Osteoblast (primary cell): ENCODE measurements at regions not wholly inside any gene's neighbourhood (a gene's known extent, or its start where the extent isn't known, plus 50 kb on each side); places are given as distances from the start of the nearest gene placed in this dataset.

Experiments used
- DNase-seq: peaks from one replicate; pipeline ENCODE4 v3.0.0; 2011; ENCODE audit warnings: low spot score, mixed read lengths; ENCODE audit not compliant: insufficient read length; ENCODE audit errors: missing footprints
- H2AFZ ChIP-seq: 2 replicates; pipeline ENCODE4 v1.6.0; 2011; ENCODE audit warnings: mild to moderate bottlenecking, low read length
- H3K27ac ChIP-seq: 2 replicates; pipeline ENCODE4 v1.5.1; 2011; ENCODE audit warnings: mild to moderate bottlenecking, low read depth, low read length, moderate library complexity
- H3K27me3 ChIP-seq: 2 replicates; pipeline ENCODE4 v1.6.0; 2012; ENCODE audit warnings: mild to moderate bottlenecking, control low read depth, inconsistent platforms, low read length, moderate library complexity; ENCODE audit not compliant: insufficient read depth
- H3K36me3 ChIP-seq: 2 replicates; pipeline ENCODE4 v1.5.1; 2011; ENCODE audit warnings: mild to moderate bottlenecking, low read length, control low read depth, moderate library complexity; ENCODE audit not compliant: insufficient read depth
- H3K4me1 ChIP-seq: 2 replicates; pipeline ENCODE4 v1.5.1; 2011; ENCODE audit warnings: mild to moderate bottlenecking, low read length, control low read depth, moderate library complexity; ENCODE audit not compliant: insufficient read depth
- H3K4me2 ChIP-seq: 2 replicates; pipeline ENCODE4 v1.6.0; 2011; ENCODE audit warnings: mild to moderate bottlenecking, low read length; ENCODE audit not compliant: insufficient read depth
- H3K4me3 ChIP-seq: fragments of 200-600 bp; sonication (generic); 3 replicates; pipeline ENCODE4 v1.5.1; 2012; ENCODE audit warnings: mild to moderate bottlenecking, low read length, inconsistent platforms; ENCODE audit not compliant: insufficient read depth
- H3K79me2 ChIP-seq: 2 replicates; pipeline ENCODE4 v1.6.0; 2012; ENCODE audit warnings: mild to moderate bottlenecking, low read length, control low read depth, inconsistent platforms; ENCODE audit not compliant: insufficient read depth
- H3K9me3 ChIP-seq: 2 replicates; pipeline ENCODE4 v1.5.1; 2011; ENCODE audit warnings: low read depth, low read length, control low read depth
- H4K20me1 ChIP-seq: 2 replicates; pipeline ENCODE4 v1.6.0; 2012; ENCODE audit warnings: mild to moderate bottlenecking, low read length, control low read depth; ENCODE audit not compliant: insufficient read depth
- CTCF ChIP-seq: IDR thresholded peaks from 2 replicates; pipeline ENCODE4 v1.5.1; 2011; ENCODE audit warnings: mild to moderate bottlenecking, low read depth, low read length, moderate library complexity; ENCODE audit errors: extremely low read depth

GRCh38 chr21:15359251-15359650, 294.5 kb upstream of the NRIP1 start:
- H2AFZ ChIP-seq, result no peak overlapping the region
- H3K4me3 ChIP-seq, result no peak overlapping the region
- DNase-seq, result no peak
- no peaks in the 10 kb centered on the region for H3K79me2 ChIP-seq
- H3K27ac ChIP-seq, result no peak overlapping the region
- H4K20me1 ChIP-seq, result no peaks in the 10 kb centered on the region
- no peak for TF ChIP-seq CTCF
- no peak overlapping the region for H3K4me2 ChIP-seq
- H3K27me3 ChIP-seq, result no peaks in the 10 kb centered on the region
- H3K4me1 ChIP-seq, result no peaks in the 10 kb centered on the region
- H3K36me3 ChIP-seq, result no peaks in the 10 kb centered on the region
- H3K9me3 ChIP-seq, result no peaks in the 10 kb centered on the region

- no peak for TF ChIP-seq CTCF
- no peak overlapping the region for H3K4me3 ChIP-seq
- H3K9me3 ChIP-seq, result no peaks in the 10 kb centered on the region
- no peak for DNase-seq
- H3K4me2 ChIP-seq, result no peak overlapping the region
- no peaks in the 10 kb centered on the region for H3K36me3 ChIP-seq
- H3K27ac ChIP-seq, result no peak overlapping the region
- H3K27me3 ChIP-seq, result no peaks in the 10 kb centered on the region
- no peaks in the 10 kb centered on the region for H3K79me2 ChIP-seq
- no peaks in the 10 kb centered on the region for H3K4me1 ChIP-seq
- no peak overlapping the region for H2AFZ ChIP-seq
- no peaks in the 10 kb centered on the region for H4K20me1 ChIP-seq
Measured at GRCh38 chr21:15362458-15362857, 297.7 kb upstream of the NRIP1 start.

- TF ChIP-seq CTCF, result no peak
- Histone ChIP-seq H3K27me3 (no peaks in the 10 kb centered on the region), H3K4me1 (no peaks in the 10 kb centered on the region), H3K27ac (no peak overlapping the region), H4K20me1 (no peaks in the 10 kb centered on the region), H3K4me3 (no peak overlapping the region), H3K36me3 (no peaks in the 10 kb centered on the region), H3K9me3 (no peaks in the 10 kb centered on the region), H2AFZ (no peak overlapping the region), H3K4me2 (no peak overlapping the region), H3K79me2 (no peaks in the 10 kb centered on the region)
- DNase-seq, result no peak
Measured at GRCh38 chr21:15363921-15364320, 299.1 kb upstream of the NRIP1 start.

- no peak for TF ChIP-seq CTCF
- no peaks in the 10 kb centered on the region for H3K36me3 ChIP-seq
Measured at GRCh38 chr21:15365751-15366392, 301.1 kb upstream of the NRIP1 start.

More at GRCh38 chr21:15365751-15366392, 301.1 kb upstream of the NRIP1 start:
- Histone ChIP-seq H4K20me1 (no peaks in the 10 kb centered on the region), H3K4me2 (no peak overlapping the region), H3K27me3 (no peaks in the 10 kb centered on the region), H3K79me2 (no peaks in the 10 kb centered on the region), H3K4me3 (no peak overlapping the region), H3K4me1 (no peaks in the 10 kb centered on the region), H3K9me3 (no peaks in the 10 kb centered on the region), H2AFZ (no peak overlapping the region), H3K27ac (no peak overlapping the region)
- DNase-seq, result no peak
